DOHH2 (cell line): ENCODE measurements at regions not wholly inside any gene's neighbourhood (a gene's known extent, or its start where the extent isn't known, plus 50 kb on each side); places are given as distances from the start of the nearest gene placed in this dataset.

Source experiments
- H3F3A ChIP-seq: fragments of 200-600 bp; sonication (generic), shearing (Covaris generic); 2 replicates; pipeline ENCODE4 v1.6.0; 2016; ENCODE audit warnings: antibody characterized with exemption, mild to moderate bottlenecking; ENCODE audit not compliant: control insufficient read depth, insufficient read depth
- H3K27ac ChIP-seq: fragments of 200-600 bp; sonication (generic); 2 replicates; pipeline ENCODE4 v1.5.1; 2014; ENCODE audit warnings: low read depth, mild to moderate bottlenecking, low read length, moderate library complexity
- H3K27me3 ChIP-seq: fragments of 200-600 bp; sonication (generic); 2 replicates; pipeline ENCODE4 v1.6.1; 2014; ENCODE audit warnings: mild to moderate bottlenecking, low read length, mixed read lengths; ENCODE audit not compliant: control insufficient read depth
- H3K36me3 ChIP-seq: fragments of 200-600 bp; sonication (generic); 2 replicates; pipeline ENCODE4 v1.6.1; 2014; ENCODE audit warnings: mild to moderate bottlenecking, low read length, moderate library complexity, mixed read lengths; ENCODE audit not compliant: control insufficient read depth
- H3K4me1 ChIP-seq: fragments of 200-600 bp; sonication (generic); 2 replicates; pipeline ENCODE4 v1.6.1; 2014; ENCODE audit warnings: mild to moderate bottlenecking, low read length, mixed read lengths; ENCODE audit not compliant: control insufficient read depth
- H3K4me2 ChIP-seq: fragments of 200-600 bp; sonication (generic); 2 replicates; pipeline ENCODE4 v1.6.0; 2014; ENCODE audit warnings: mild to moderate bottlenecking, low read length, moderate library complexity
- H3K4me3 ChIP-seq: fragments of 200-600 bp; sonication (generic); 2 replicates; pipeline ENCODE4 v1.5.1; 2014; ENCODE audit warnings: mild to moderate bottlenecking, low read length, mixed read lengths
- H3K79me2 ChIP-seq: fragments of 200-600 bp; sonication (generic); 2 replicates; pipeline ENCODE4 v1.6.1; 2014; ENCODE audit warnings: mild to moderate bottlenecking, low read length, mixed read lengths; ENCODE audit not compliant: control insufficient read depth
- H3K9me2 ChIP-seq: fragments of 200-600 bp; sonication (generic); replicated peaks from 2 replicates; pipeline ENCODE4 v1.6.1; 2014; ENCODE audit warnings: mild to moderate bottlenecking, low read length, mixed read lengths; ENCODE audit not compliant: control insufficient read depth
- H3K9me3 ChIP-seq: fragments of 200-600 bp; sonication (generic); 2 replicates; pipeline ENCODE4 v1.6.1; 2014; ENCODE audit warnings: antibody characterized with exemption, low read length, mixed read lengths; ENCODE audit not compliant: control insufficient read depth, insufficient read depth
- H4K20me1 ChIP-seq: fragments of 200-600 bp; sonication (generic); 2 replicates; pipeline ENCODE4 v1.6.0; 2014; ENCODE audit warnings: low read depth, mild to moderate bottlenecking, antibody characterized with exemption, low read length, moderate library complexity; ENCODE audit not compliant: control insufficient read depth, insufficient read depth
- CTCF ChIP-seq: fragments of 200-600 bp; sonication (generic); IDR thresholded peaks from one replicate; pipeline ENCODE4 v1.5.1; 2014; ENCODE audit warnings: antibody characterized with exemption, mild to moderate bottlenecking, low read depth, low read length; ENCODE audit not compliant: poor library complexity, severe bottlenecking
- EZH2phosphoT487 ChIP-seq: fragments of 200-600 bp; sonication (generic); IDR thresholded peaks from 2 replicates; pipeline ENCODE4 v1.6.1; 2017; ENCODE audit warnings: borderline replicate concordance, mild to moderate bottlenecking, antibody characterized with exemption, low read length, moderate library complexity, mixed read lengths

GRCh38 chr6:168870982-168871381 is 382.7 kb downstream of the THBS2 start:
- Histone ChIP-seq H3K4me3 (no peak overlapping the region), H3K27me3 (no peaks in the 10 kb centered on the region), H3K4me2 (no peak overlapping the region), H3K27ac (no peak overlapping the region), H3F3A (no peaks in the 10 kb centered on the region), H3K9me3 (no peaks in the 10 kb centered on the region), H3K4me1 (no peaks in the 10 kb centered on the region), H3K79me2 (no peaks in the 10 kb centered on the region), H3K36me3 (no peaks in the 10 kb centered on the region), H4K20me1 (no peaks in the 10 kb centered on the region), H3K9me2 (no peaks in the 10 kb centered on the region)
- TF ChIP-seq CTCF (no peak), EZH2phosphoT487 (no peak)

- Histone ChIP-seq H3K36me3 (no peaks in the 10 kb centered on the region), H3K27me3 (no peaks in the 10 kb centered on the region), H3K4me2 (no peak overlapping the region), H3K79me2 (no peaks in the 10 kb centered on the region), H3F3A (no peaks in the 10 kb centered on the region), H3K4me3 (no peak overlapping the region), H3K9me3 (no peaks in the 10 kb centered on the region), H3K9me2 (no peaks in the 10 kb centered on the region), H3K4me1 (no peaks in the 10 kb centered on the region), H3K27ac (no peak overlapping the region), H4K20me1 (no peaks in the 10 kb centered on the region)
- TF ChIP-seq EZH2phosphoT487 (no peak), CTCF (no peak)
These were observed 386.2 kb downstream of the THBS2 start for GRCh38 chr6:168867247-168868102.

GRCh38 chr6:168866534-168866933 is 387.1 kb downstream of the THBS2 start:
- H3K4me1 ChIP-seq: no peaks in the 10 kb centered on the region
- no peak overlapping the region for H3K4me2 ChIP-seq
- no peak overlapping the region for H3K27ac ChIP-seq

More at GRCh38 chr6:168866534-168866933, 387.1 kb downstream of the THBS2 start:
- no peaks in the 10 kb centered on the region for H3K36me3 ChIP-seq
- TF ChIP-seq EZH2phosphoT487: no peak
- no peak for TF ChIP-seq CTCF
- H3K79me2 ChIP-seq: no peaks in the 10 kb centered on the region
- H3K9me2 ChIP-seq: no peaks in the 10 kb centered on the region
- H3K9me3 ChIP-seq: no peaks in the 10 kb centered on the region
- H4K20me1 ChIP-seq: no peaks in the 10 kb centered on the region
- H3K27me3 ChIP-seq: no peaks in the 10 kb centered on the region
- no peaks in the 10 kb centered on the region for H3F3A ChIP-seq
- no peak overlapping the region for H3K4me3 ChIP-seq
